HEK293T (cell line): ENCODE measurements at regions not wholly inside any gene's neighbourhood (a gene's known extent, or its start where the extent isn't known, plus 50 kb on each side); places are given as distances from the start of the nearest gene placed in this dataset.

Experiments
- CTCF ChIA-PET: fragments of 350-600 bp; formaldehyde crosslinking; extraction: SDS; loops from one replicate; lab custom pipeline; 2021; ENCODE audit warnings: antibody characterized with exemption, inconsistent platforms; lab: Yijun Ruan, JAX
- POLR2A ChIA-PET: fragments of 350-600 bp; formaldehyde crosslinking; extraction: SDS; loops from one replicate; lab custom pipeline; 2020; ENCODE audit warnings: antibody characterized with exemption, inconsistent platforms; lab: Yijun Ruan, JAX
- DNase-seq: peaks from one replicate; pipeline ENCODE4 v3.0.0; 2012; ENCODE audit warnings: mixed read lengths; ENCODE audit errors: extremely low spot score
- ARNT ChIP-seq: fragments of 450-650 bp; IDR thresholded peaks from 2 replicates; pipeline ENCODE4 v1.6.1; 2017; ENCODE audit warnings: mild to moderate bottlenecking
- BHLHE40 ChIP-seq: fragments of 450-650 bp; IDR thresholded peaks from 2 replicates; pipeline ENCODE4 v1.6.1; 2016; ENCODE audit warnings: mild to moderate bottlenecking, moderate library complexity, borderline replicate concordance
- CTBP1 ChIP-seq: fragments of 450-650 bp; IDR thresholded peaks from 2 replicates; pipeline ENCODE4 v1.6.1; 2016; ENCODE audit warnings: borderline replicate concordance
- ELF4 ChIP-seq: fragments of 450-650 bp; IDR thresholded peaks from 2 replicates; pipeline ENCODE4 v1.6.1; 2017; ENCODE audit warnings: antibody characterized with exemption
- FOXA1 ChIP-seq: fragments of 450-650 bp; IDR thresholded peaks from 2 replicates; pipeline ENCODE4 v1.6.1; 2016; ENCODE audit warnings: mild to moderate bottlenecking
- FOXK2 ChIP-seq: fragments of 450-650 bp; IDR thresholded peaks from 2 replicates; pipeline ENCODE4 v1.6.1; 2016; ENCODE audit warnings: mild to moderate bottlenecking
- FOXM1 ChIP-seq: fragments of 450-650 bp; IDR thresholded peaks from 2 replicates; pipeline ENCODE4 v1.6.1; 2017; ENCODE audit warnings: mild to moderate bottlenecking, borderline replicate concordance
- HDGF ChIP-seq: fragments of 450-650 bp; IDR thresholded peaks from 2 replicates; pipeline ENCODE4 v1.6.1; 2017; ENCODE audit warnings: antibody characterized with exemption, borderline replicate concordance
- L3MBTL2 ChIP-seq: fragments of 450-650 bp; conservative IDR thresholded peaks from 2 replicates; pipeline ENCODE4 v1.6.1; 2016; ENCODE audit warnings: mild to moderate bottlenecking
- LEF1 ChIP-seq: fragments of 450-650 bp; IDR thresholded peaks from 2 replicates; pipeline ENCODE4 v1.6.1; 2017; ENCODE audit warnings: mild to moderate bottlenecking, borderline replicate concordance
- NFRKB ChIP-seq: fragments of 450-650 bp; IDR thresholded peaks from 2 replicates; pipeline ENCODE4 v1.6.1; 2016; ENCODE audit warnings: mild to moderate bottlenecking, moderate library complexity
- PKNOX1 ChIP-seq: fragments of 450-650 bp; IDR thresholded peaks from 2 replicates; pipeline ENCODE4 v1.6.1; 2016
- SP1 ChIP-seq: fragments of 450-650 bp; IDR thresholded peaks from 2 replicates; pipeline ENCODE4 v1.6.1; 2017
- SUZ12 ChIP-seq: fragments of 450-650 bp; IDR thresholded peaks from 2 replicates; pipeline ENCODE4 v1.6.1; 2016; ENCODE audit warnings: mild to moderate bottlenecking
- TARDBP ChIP-seq: fragments of 450-650 bp; IDR thresholded peaks from 2 replicates; pipeline ENCODE4 v1.6.1; 2016
- ZNF384 ChIP-seq: fragments of 450-650 bp; IDR thresholded peaks from 2 replicates; pipeline ENCODE4 v1.6.1; 2016

GRCh38 chr12:92039046-92039445 is 106.6 kb downstream of the BTG1 start:
- CTCF ChIA-PET, result no interaction called here
- TF ChIP-seq SP1 (no peak), ARNT (no peak), NFRKB (no peak), TARDBP (no peak), ZNF384 (no peak), FOXK2 (no peak), ELF4 (no peak), FOXA1 (no peak), BHLHE40 (no peak), SUZ12 (no peak), L3MBTL2 (no peak), FOXM1 (no peak), CTBP1 (no peak), PKNOX1 (no peak), LEF1 (no peak), HDGF (no peak)
- POLR2A ChIA-PET, result no interaction called here

GRCh38 chr12:92038476-92038875 is 107.2 kb downstream of the BTG1 start:
- POLR2A ChIA-PET, result no interaction called here
- CTCF ChIA-PET, result no interaction called here
- DNase-seq, result no peak
- TF ChIP-seq FOXA1 (no peak), PKNOX1 (no peak), BHLHE40 (no peak), FOXM1 (no peak), NFRKB (no peak), TARDBP (no peak), L3MBTL2 (no peak), SUZ12 (no peak), LEF1 (no peak), ARNT (no peak), SP1 (no peak), HDGF (no peak), ELF4 (no peak), FOXK2 (no peak), CTBP1 (no peak), ZNF384 (no peak)

More at GRCh38 chr12:92039046-92039445, 106.6 kb downstream of the BTG1 start:
- DNase-seq, result no peak

GRCh38 chr12:92036771-92037453 is 108.7 kb downstream of the BTG1 start:
- TF ChIP-seq FOXA1, result no peak
- no peak for TF ChIP-seq FOXM1
- no peak for TF ChIP-seq PKNOX1
- TF ChIP-seq FOXK2, result no peak
- TF ChIP-seq L3MBTL2, result no peak
- TF ChIP-seq LEF1, result no peak
- no peak for TF ChIP-seq ARNT
- TF ChIP-seq SUZ12, result no peak
- no peak for TF ChIP-seq HDGF
- no peak for TF ChIP-seq ZNF384
- TF ChIP-seq TARDBP, result no peak
- no peak for TF ChIP-seq ELF4
- no peak for DNase-seq
- POLR2A ChIA-PET, result no interaction called here
- CTCF ChIA-PET, result no interaction called here

- POLR2A ChIA-PET, result interaction anchor here (0.7 kb wide), 1 partner anchor 110 kb away, joined by 3 read pairs; the partner anchor contains the start of gene BTG1
- no peak for DNase-seq
- CTCF ChIA-PET, result no interaction called here
- TF ChIP-seq SP1 (no peak), PKNOX1 (no peak), LEF1 (no peak), SUZ12 (no peak), ZNF384 (no peak), ARNT (no peak), FOXA1 (no peak), BHLHE40 (no peak), L3MBTL2 (no peak), TARDBP (no peak), CTBP1 (no peak)
Measured at GRCh38 chr12:92036061-92036620, 109.5 kb downstream of the BTG1 start.

- ChIA-PET CTCF (no interaction called here), POLR2A (interaction anchor here (0.7 kb wide), 1 partner anchor 111 kb away, joined by 3 read pairs; the partner anchor contains the start of gene BTG1)
- no peak for DNase-seq
- TF ChIP-seq FOXA1 (no peak), LEF1 (no peak), ZNF384 (no peak), HDGF (no peak), L3MBTL2 (no peak)
Measured at GRCh38 chr12:92035477-92035876, 110.2 kb downstream of the BTG1 start.
